ENCODE measurements at regions not wholly inside any gene's neighbourhood (a gene's known extent, or its start where the extent isn't known, plus 50 kb on each side); places are given as distances from the start of the nearest gene placed in this dataset.

DNA sequence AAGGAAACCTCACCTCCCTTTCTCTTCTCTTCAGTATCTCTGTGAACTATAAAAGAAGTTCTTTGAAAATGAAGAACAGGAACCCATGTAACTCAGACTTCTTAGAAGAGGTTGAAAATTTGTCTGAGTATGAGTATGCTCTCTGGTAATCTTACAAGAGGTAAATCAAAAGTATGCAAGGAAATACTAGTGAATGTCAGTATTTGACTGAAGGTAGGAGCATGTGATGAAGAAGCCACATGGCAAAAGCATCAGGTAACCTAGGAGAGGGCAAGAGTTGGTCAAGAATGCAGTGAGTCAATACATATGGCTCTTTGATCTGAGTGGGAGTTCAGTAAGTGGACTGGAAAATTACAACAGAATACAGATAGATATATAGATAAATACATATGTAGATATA is 133.0 kb upstream of the NECTIN3 start:
- Histone ChIP-seq H3K9me3 (ENCODE audit: control insufficient read depth in 4 of 4, low read length in 3 of 4) (no peaks in the 10 kb centered on the region), H3K27me3 (ENCODE audit: control insufficient read depth in 4 of 4, insufficient read depth in 4 of 4, low read length in 3 of 4) (no peaks in the 10 kb centered on the region), H3K27ac (ENCODE audit: low read depth in 1 of 2, low read length in 2 of 2) (no peak overlapping the region), H3K9ac (ENCODE audit: low read depth in 1 of 2, low read length in 2 of 2) (no peak overlapping the region), H3K4me3 (ENCODE audit: low read depth in 1 of 3, low read length in 3 of 3) (no peak overlapping the region), H3K4me1 (ENCODE audit: control insufficient read depth in 4 of 4, insufficient read depth in 4 of 4, low read length in 3 of 4) (peaks cover 3 to 12% (median 7%) of the 10 kb centered on the region in 4 donors), H3K36me3 (ENCODE audit: control insufficient read depth in 4 of 4, insufficient read depth in 3 of 4, low read depth in 1 of 4, low read length in 3 of 4) (no peaks in the 10 kb centered on the region)
- TF ChIP-seq FOXA2 (IDR thresholded peaks at IDR 0.05), result no peak
- TF ChIP-seq GABPA (IDR thresholded peaks at IDR 0.05 in 1 of 2, conservative IDR thresholded peaks at IDR 0.05 in 1 of 2), result no peak
- TF ChIP-seq JUND (IDR thresholded peaks at IDR 0.05), result no peak
- no peak for TF ChIP-seq TAF1 (conservative IDR thresholded peaks at IDR 0.05)
- no peak for TF ChIP-seq HNF4G (IDR thresholded peaks at IDR 0.05)
- TF ChIP-seq, protein P1, sequence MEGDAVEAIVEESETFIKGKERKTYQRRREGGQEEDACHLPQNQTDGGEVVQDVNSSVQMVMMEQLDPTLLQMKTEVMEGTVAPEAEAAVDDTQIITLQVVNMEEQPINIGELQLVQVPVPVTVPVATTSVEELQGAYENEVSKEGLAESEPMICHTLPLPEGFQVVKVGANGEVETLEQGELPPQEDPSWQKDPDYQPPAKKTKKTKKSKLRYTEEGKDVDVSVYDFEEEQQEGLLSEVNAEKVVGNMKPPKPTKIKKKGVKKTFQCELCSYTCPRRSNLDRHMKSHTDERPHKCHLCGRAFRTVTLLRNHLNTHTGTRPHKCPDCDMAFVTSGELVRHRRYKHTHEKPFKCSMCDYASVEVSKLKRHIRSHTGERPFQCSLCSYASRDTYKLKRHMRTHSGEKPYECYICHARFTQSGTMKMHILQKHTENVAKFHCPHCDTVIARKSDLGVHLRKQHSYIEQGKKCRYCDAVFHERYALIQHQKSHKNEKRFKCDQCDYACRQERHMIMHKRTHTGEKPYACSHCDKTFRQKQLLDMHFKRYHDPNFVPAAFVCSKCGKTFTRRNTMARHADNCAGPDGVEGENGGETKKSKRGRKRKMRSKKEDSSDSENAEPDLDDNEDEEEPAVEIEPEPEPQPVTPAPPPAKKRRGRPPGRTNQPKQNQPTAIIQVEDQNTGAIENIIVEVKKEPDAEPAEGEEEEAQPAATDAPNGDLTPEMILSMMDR (IDR thresholded peaks at IDR 0.05; ENCODE audit: low read depth, low read length, missing input control), result no peak
- no peak for DNase-seq (ENCODE audit: low spot score)

DNA sequence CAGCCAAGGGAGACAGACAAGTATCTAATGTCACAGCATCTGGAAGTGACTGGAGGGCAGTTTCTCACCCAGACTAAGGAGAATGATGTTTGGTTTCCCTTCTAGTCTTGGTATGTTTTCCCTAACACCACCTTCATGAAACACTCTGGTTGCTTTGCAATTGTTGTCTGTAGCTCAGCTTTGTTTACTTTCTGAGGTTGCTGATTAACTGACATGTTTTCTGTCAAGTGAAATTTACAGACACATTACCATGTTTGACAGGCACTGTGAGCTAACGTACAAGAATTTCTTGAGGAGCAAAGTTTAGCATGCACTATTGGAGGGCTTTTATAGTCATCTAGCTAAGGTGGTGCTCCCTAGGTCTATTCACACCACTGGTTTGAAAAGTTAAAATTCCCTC is 131.6 kb upstream of the NECTIN3 start:
- Histone ChIP-seq H3K9ac (ENCODE audit: low read depth in 1 of 2, low read length in 2 of 2) (no peak overlapping the region), H3K4me3 (ENCODE audit: low read depth in 1 of 3, low read length in 3 of 3) (peak overlapping the region in 1 of 3 donors; percentile 18), H3K27ac (ENCODE audit: low read depth in 1 of 2, low read length in 2 of 2) (no peak overlapping the region), H3K9me3 (ENCODE audit: control insufficient read depth in 4 of 4, low read length in 3 of 4) (no peaks in the 10 kb centered on the region), H3K27me3 (ENCODE audit: control insufficient read depth in 4 of 4, insufficient read depth in 4 of 4, low read length in 3 of 4) (no peaks in the 10 kb centered on the region), H3K36me3 (ENCODE audit: control insufficient read depth in 4 of 4, insufficient read depth in 3 of 4, low read depth in 1 of 4, low read length in 3 of 4) (no peaks in the 10 kb centered on the region), H3K4me1 (ENCODE audit: control insufficient read depth in 4 of 4, insufficient read depth in 4 of 4, low read length in 3 of 4) (peaks cover 3 to 12% (median 7%) of the 10 kb centered on the region in 4 donors)
- no peak for DNase-seq (ENCODE audit: low spot score)
- 8% methylated on average over 1 of the region's 1 CpG for WGBS
- peak in 1 of 2 donors; percentile 23 for TF ChIP-seq RXRA (IDR thresholded peaks at IDR 0.05)
- TF ChIP-seq SP1 (IDR thresholded peaks at IDR 0.05), result peak; percentile 41
- TF ChIP-seq, protein P2, sequence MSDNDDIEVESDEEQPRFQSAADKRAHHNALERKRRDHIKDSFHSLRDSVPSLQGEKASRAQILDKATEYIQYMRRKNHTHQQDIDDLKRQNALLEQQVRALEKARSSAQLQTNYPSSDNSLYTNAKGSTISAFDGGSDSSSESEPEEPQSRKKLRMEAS (IDR thresholded peaks at IDR 0.05), result no peak
- TF ChIP-seq RAD21 (IDR thresholded peaks at IDR 0.05), result peak; percentile 34 to 58
- TF ChIP-seq, protein P3, sequence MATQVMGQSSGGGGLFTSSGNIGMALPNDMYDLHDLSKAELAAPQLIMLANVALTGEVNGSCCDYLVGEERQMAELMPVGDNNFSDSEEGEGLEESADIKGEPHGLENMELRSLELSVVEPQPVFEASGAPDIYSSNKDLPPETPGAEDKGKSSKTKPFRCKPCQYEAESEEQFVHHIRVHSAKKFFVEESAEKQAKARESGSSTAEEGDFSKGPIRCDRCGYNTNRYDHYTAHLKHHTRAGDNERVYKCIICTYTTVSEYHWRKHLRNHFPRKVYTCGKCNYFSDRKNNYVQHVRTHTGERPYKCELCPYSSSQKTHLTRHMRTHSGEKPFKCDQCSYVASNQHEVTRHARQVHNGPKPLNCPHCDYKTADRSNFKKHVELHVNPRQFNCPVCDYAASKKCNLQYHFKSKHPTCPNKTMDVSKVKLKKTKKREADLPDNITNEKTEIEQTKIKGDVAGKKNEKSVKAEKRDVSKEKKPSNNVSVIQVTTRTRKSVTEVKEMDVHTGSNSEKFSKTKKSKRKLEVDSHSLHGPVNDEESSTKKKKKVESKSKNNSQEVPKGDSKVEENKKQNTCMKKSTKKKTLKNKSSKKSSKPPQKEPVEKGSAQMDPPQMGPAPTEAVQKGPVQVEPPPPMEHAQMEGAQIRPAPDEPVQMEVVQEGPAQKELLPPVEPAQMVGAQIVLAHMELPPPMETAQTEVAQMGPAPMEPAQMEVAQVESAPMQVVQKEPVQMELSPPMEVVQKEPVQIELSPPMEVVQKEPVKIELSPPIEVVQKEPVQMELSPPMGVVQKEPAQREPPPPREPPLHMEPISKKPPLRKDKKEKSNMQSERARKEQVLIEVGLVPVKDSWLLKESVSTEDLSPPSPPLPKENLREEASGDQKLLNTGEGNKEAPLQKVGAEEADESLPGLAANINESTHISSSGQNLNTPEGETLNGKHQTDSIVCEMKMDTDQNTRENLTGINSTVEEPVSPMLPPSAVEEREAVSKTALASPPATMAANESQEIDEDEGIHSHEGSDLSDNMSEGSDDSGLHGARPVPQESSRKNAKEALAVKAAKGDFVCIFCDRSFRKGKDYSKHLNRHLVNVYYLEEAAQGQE (IDR thresholded peaks at IDR 0.05), result no peak
- TF ChIP-seq HNF4G (IDR thresholded peaks at IDR 0.05), result no peak
- TF ChIP-seq GABPA (IDR thresholded peaks at IDR 0.05 in 1 of 2, conservative IDR thresholded peaks at IDR 0.05 in 1 of 2), result no peak
- TF ChIP-seq FOXA2 (IDR thresholded peaks at IDR 0.05), result peak; percentile 83
- no peak for TF ChIP-seq JUND (IDR thresholded peaks at IDR 0.05)
- TF ChIP-seq FOXA1 (IDR thresholded peaks at IDR 0.05), result peak; percentile 76
- TF ChIP-seq EGR1 (IDR thresholded peaks at IDR 0.05; ENCODE audit: low read depth in 2 of 2), result no peak
- TF ChIP-seq, protein P4, sequence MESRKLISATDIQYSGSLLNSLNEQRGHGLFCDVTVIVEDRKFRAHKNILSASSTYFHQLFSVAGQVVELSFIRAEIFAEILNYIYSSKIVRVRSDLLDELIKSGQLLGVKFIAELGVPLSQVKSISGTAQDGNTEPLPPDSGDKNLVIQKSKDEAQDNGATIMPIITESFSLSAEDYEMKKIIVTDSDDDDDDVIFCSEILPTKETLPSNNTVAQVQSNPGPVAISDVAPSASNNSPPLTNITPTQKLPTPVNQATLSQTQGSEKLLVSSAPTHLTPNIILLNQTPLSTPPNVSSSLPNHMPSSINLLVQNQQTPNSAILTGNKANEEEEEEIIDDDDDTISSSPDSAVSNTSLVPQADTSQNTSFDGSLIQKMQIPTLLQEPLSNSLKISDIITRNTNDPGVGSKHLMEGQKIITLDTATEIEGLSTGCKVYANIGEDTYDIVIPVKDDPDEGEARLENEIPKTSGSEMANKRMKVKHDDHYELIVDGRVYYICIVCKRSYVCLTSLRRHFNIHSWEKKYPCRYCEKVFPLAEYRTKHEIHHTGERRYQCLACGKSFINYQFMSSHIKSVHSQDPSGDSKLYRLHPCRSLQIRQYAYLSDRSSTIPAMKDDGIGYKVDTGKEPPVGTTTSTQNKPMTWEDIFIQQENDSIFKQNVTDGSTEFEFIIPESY (IDR thresholded peaks at IDR 0.05), result no peak
- TF ChIP-seq, protein P5, sequence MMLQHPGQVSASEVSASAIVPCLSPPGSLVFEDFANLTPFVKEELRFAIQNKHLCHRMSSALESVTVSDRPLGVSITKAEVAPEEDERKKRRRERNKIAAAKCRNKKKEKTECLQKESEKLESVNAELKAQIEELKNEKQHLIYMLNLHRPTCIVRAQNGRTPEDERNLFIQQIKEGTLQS (IDR thresholded peaks at IDR 0.05), result no peak
- TF ChIP-seq HNF4A (conservative IDR thresholded peaks at IDR 0.05), result peak; percentile 20 to 48
- no peak for TF ChIP-seq NR2F2 (IDR thresholded peaks at IDR 0.05)
- TF ChIP-seq, protein P1 (IDR thresholded peaks at IDR 0.05; ENCODE audit: low read depth, low read length, missing input control), result no peak
- no peak for TF ChIP-seq TAF1 (conservative IDR thresholded peaks at IDR 0.05)
- no peak for TF ChIP-seq YY1 (IDR thresholded peaks at IDR 0.05)
